SU-DHL-6 (cell line): ENCODE measurements at regions not wholly inside any gene's neighbourhood (a gene's known extent, or its start where the extent isn't known, plus 50 kb on each side); places are given as distances from the start of the nearest gene placed in this dataset.

Experiments used
- EZH2phosphoT487 ChIP-seq: fragments of 200-600 bp; sonication (generic), shearing (Covaris generic); conservative IDR thresholded peaks from 2 replicates; pipeline ENCODE4 v1.6.1; 2018; ENCODE audit warnings: mild to moderate bottlenecking, antibody characterized with exemption, low read length, moderate library complexity, mixed read lengths
- TF ChIP-seq, protein P1 (sequence below): fragments of 200-600 bp; sonication (generic); IDR thresholded peaks from one replicate; pipeline ENCODE4 v1.5.1; 2017; ENCODE audit warnings: antibody characterized with exemption, mild to moderate bottlenecking, low read length, moderate library complexity; ENCODE audit not compliant: insufficient read depth, poor library complexity, severe bottlenecking

DNA sequence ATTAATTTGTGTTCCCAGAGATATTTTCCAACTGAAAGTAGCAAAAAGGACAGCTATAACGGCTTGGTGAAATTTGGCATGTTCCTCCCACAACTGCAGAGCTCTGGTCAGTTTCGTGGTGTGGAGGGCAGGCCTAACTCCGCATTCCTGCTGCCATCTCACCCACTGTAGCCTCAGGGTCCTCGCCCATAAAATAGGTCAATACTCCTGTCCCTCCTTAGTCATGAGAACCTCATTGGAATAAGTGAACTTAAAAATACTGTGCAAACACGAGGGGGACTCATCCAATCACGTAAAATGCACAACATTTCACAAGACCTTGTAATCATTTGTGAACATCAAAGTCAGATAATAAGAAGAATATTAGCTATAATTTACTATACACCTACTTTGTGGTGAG is 143.5 kb upstream of the NCKAP5 start:
- TF ChIP-seq, protein P1, sequence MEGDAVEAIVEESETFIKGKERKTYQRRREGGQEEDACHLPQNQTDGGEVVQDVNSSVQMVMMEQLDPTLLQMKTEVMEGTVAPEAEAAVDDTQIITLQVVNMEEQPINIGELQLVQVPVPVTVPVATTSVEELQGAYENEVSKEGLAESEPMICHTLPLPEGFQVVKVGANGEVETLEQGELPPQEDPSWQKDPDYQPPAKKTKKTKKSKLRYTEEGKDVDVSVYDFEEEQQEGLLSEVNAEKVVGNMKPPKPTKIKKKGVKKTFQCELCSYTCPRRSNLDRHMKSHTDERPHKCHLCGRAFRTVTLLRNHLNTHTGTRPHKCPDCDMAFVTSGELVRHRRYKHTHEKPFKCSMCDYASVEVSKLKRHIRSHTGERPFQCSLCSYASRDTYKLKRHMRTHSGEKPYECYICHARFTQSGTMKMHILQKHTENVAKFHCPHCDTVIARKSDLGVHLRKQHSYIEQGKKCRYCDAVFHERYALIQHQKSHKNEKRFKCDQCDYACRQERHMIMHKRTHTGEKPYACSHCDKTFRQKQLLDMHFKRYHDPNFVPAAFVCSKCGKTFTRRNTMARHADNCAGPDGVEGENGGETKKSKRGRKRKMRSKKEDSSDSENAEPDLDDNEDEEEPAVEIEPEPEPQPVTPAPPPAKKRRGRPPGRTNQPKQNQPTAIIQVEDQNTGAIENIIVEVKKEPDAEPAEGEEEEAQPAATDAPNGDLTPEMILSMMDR: no peak
- no peak for TF ChIP-seq EZH2phosphoT487
